WTC11 (cell line): ENCODE measurements at regions not wholly inside any gene's neighbourhood (a gene's known extent, or its start where the extent isn't known, plus 50 kb on each side); places are given as distances from the start of the nearest gene placed in this dataset.

ENCODE experiments used
- CBFB ChIP-seq: sonication (generic); formaldehyde crosslinking; IDR thresholded peaks from 2 replicates; pipeline ENCODE4 v1.8.1; 2022; ENCODE audit warnings: mild to moderate bottlenecking, low read depth, missing genetic modification reagents
- EMX1 ChIP-seq: fragments of 250-450 bp; sonication (Bioruptor Pico); IDR thresholded peaks from 2 replicates; pipeline ENCODE4 v1.8.0; 2021; ENCODE audit warnings: mild to moderate bottlenecking
- ESRRA ChIP-seq: sonication (generic); formaldehyde crosslinking; IDR thresholded peaks from 2 replicates; pipeline ENCODE4 v1.8.1; 2022; ENCODE audit warnings: mild to moderate bottlenecking, missing genetic modification reagents, borderline replicate concordance
- TEAD1 ChIP-seq: sonication (generic); formaldehyde crosslinking; IDR thresholded peaks from 2 replicates; pipeline ENCODE4 v1.8.0; 2022; ENCODE audit warnings: mild to moderate bottlenecking, missing genetic modification reagents
- TEAD4 ChIP-seq: sonication (generic); formaldehyde crosslinking; IDR thresholded peaks from 2 replicates; pipeline ENCODE4 v1.8.0; 2022; ENCODE audit warnings: mild to moderate bottlenecking, missing genetic modification reagents
- TP53 ChIP-seq: sonication (generic); formaldehyde crosslinking; IDR thresholded peaks from 2 replicates; pipeline ENCODE4 v1.8.1; 2023; ENCODE audit warnings: mild to moderate bottlenecking, missing genetic modification reagents
- ZNF121 ChIP-seq: sonication (generic); formaldehyde crosslinking; IDR thresholded peaks from 2 replicates; pipeline ENCODE4 v1.8.0; 2023; ENCODE audit warnings: missing genetic modification reagents
- TF ChIP-seq, protein P1 (sequence below): sonication (generic); formaldehyde crosslinking; IDR thresholded peaks from 2 replicates; pipeline ENCODE4 v1.8.0; 2022; ENCODE audit warnings: mild to moderate bottlenecking, missing genetic modification reagents
- TF ChIP-seq, protein P2 (sequence below): fragments of 200-600 bp; IDR thresholded peaks from 2 replicates; pipeline ENCODE4 v1.8.0; 2022; ENCODE audit warnings: antibody characterized with exemption
- TF ChIP-seq, protein P3 (sequence below): sonication (generic); formaldehyde crosslinking; IDR thresholded peaks from 2 replicates; pipeline ENCODE4 v1.8.0; 2022; ENCODE audit warnings: mild to moderate bottlenecking, missing genetic modification reagents

DNA sequence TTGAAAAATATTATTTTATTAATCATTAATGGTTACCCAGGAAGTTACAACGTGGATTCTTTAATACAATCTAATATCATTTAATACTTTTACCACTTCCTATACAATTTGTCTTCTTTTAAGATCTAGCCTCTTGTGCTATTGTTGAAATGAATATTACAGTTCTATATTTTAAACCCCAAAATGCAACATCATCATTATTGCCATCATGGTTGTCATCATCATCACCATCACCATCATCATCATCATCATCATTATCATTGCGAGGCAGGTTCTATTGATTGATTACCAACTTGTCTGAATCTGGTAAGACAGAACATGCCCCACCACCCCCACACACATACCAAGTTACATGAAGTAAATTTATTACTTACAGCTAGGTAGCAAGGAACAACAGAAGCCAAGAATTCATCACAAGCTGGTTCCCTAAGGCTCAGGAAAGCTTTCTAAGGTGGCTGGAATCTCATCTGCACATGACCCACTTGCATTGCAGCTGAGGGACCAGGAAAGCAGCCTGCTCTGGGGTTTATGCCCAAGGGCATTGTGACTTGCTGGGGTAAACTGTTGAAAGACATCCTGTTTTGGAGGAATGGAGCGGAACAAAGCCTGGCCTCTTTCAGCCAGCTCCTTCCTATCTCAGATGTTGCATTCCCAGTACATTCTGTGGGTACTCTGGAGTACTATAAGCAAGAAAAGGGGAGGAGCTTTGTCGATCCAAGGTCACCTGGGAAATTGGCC is 418.1 kb downstream of the PRR16 start:
- TF ChIP-seq EMX1 (CRISPR knock-in tag) (no peak), TEAD4 (CRISPR knock-in tag) (no peak), ZNF121 (CRISPR knock-in tag) (no peak), TP53 (CRISPR knock-in tag) (no peak), ESRRA (no peak), TEAD1 (CRISPR knock-in tag) (no peak), CBFB (CRISPR knock-in tag) (no peak)
- TF ChIP-seq, protein P1, sequence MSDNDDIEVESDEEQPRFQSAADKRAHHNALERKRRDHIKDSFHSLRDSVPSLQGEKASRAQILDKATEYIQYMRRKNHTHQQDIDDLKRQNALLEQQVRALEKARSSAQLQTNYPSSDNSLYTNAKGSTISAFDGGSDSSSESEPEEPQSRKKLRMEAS (CRISPR knock-in tag): no peak
- TF ChIP-seq, protein P2, sequence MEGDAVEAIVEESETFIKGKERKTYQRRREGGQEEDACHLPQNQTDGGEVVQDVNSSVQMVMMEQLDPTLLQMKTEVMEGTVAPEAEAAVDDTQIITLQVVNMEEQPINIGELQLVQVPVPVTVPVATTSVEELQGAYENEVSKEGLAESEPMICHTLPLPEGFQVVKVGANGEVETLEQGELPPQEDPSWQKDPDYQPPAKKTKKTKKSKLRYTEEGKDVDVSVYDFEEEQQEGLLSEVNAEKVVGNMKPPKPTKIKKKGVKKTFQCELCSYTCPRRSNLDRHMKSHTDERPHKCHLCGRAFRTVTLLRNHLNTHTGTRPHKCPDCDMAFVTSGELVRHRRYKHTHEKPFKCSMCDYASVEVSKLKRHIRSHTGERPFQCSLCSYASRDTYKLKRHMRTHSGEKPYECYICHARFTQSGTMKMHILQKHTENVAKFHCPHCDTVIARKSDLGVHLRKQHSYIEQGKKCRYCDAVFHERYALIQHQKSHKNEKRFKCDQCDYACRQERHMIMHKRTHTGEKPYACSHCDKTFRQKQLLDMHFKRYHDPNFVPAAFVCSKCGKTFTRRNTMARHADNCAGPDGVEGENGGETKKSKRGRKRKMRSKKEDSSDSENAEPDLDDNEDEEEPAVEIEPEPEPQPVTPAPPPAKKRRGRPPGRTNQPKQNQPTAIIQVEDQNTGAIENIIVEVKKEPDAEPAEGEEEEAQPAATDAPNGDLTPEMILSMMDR: no peak
- TF ChIP-seq, protein P3, sequence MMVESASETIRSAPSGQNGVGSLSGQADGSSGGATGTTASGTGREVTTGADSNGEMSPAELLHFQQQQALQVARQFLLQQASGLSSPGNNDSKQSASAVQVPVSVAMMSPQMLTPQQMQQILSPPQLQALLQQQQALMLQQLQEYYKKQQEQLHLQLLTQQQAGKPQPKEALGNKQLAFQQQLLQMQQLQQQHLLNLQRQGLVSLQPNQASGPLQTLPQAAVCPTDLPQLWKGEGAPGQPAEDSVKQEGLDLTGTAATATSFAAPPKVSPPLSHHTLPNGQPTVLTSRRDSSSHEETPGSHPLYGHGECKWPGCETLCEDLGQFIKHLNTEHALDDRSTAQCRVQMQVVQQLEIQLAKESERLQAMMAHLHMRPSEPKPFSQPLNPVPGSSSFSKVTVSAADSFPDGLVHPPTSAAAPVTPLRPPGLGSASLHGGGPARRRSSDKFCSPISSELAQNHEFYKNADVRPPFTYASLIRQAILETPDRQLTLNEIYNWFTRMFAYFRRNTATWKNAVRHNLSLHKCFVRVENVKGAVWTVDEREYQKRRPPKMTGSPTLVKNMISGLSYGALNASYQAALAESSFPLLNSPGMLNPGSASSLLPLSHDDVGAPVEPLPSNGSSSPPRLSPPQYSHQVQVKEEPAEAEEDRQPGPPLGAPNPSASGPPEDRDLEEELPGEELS (CRISPR knock-in tag): no peak
